ENCODE measurements at regions not wholly inside any gene's neighbourhood (a gene's known extent, or its start where the extent isn't known, plus 50 kb on each side); places are given as distances from the start of the nearest gene placed in this dataset.
"Not testable (repeated sequence)": the region's sequence is repeated elsewhere in the genome, so short reads cannot be mapped to it uniquely, and the experiment has no call there.

DNA sequence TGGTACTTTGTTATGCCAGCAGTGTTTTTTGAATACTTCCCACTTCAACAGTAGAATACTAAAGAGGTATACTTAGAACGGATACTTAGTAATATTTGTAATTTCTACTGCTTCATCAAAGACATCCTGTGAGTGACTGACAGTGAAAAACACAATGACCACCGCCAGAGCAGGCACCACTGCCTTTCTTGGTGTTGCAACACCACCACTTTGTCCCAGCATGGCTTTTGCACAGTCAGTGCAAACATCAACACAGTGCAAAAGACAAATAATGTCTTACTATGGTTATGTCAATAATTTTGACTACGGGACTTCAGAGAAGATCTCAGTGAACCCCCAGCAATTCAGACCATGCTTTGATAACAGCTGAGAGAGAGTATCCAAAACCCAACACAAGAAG is 220.5 kb downstream of the RBM26 start:
- ChIA-PET CTCF (no interaction called here), POLR2A (no interaction called here)
- TF ChIP-seq GABPB1 (CRISPR knock-in tag; IDR thresholded peaks at IDR 0.05) (peak; percentile 60; the same call in 1 of the 2 replicates), SMAD3 (CRISPR knock-in tag; IDR thresholded peaks at IDR 0.05; ENCODE audit: borderline replicate concordance) (no peak)
- H3K27me3 Mint-ChIP-seq (ENCODE audit: low read depth), result no peaks in the 10 kb centered on the region
- no peaks in the 10 kb centered on the region for H3K9me3 Mint-ChIP-seq
- peaks cover 20% of the 10 kb centered on the region for H3K4me1 Mint-ChIP-seq
- DNase-seq (ENCODE audit: low spot score) (no peak), ATAC-seq (no peak)
- H3K4me3 Mint-ChIP-seq, result no peak overlapping the region
- H3K27ac Mint-ChIP-seq, result no peak overlapping the region
- no peaks in the 10 kb centered on the region for H3K36me3 Mint-ChIP-seq

DNA sequence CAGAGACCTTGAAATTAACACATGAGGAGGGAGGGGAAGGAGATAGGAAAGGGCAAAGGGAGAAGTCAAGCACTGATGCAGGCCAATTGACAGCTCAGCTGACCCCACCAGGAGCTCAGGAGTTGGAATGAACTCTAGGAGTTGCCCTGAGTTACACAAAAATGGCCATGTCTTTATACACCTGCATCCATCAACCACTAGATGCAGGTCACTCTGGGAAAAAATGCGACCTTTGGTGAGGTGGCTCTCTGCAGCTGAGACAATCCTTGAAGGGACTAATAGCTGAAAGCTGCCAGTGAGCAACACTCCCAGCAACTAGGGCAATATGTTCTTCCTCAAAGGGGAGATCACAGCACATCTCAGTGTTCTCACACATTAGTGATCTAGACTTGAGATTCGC is 222.8 kb downstream of the RBM26 start:
- TF ChIP-seq ZSCAN18 (CRISPR knock-in tag; IDR thresholded peaks at IDR 0.05) (no peak), ZNF396 (CRISPR knock-in tag; IDR thresholded peaks at IDR 0.05; ENCODE audit: borderline replicate concordance) (no peak), MYBL2 (CRISPR knock-in tag; IDR thresholded peaks at IDR 0.05) (no peak), STAT6 (CRISPR knock-in tag; conservative IDR thresholded peaks at IDR 0.05; ENCODE audit: low read depth) (no peak), TCF7 (CRISPR knock-in tag; IDR thresholded peaks at IDR 0.05; ENCODE audit: low read depth) (no peak), PREB (CRISPR knock-in tag; IDR thresholded peaks at IDR 0.05; ENCODE audit: borderline replicate concordance) (no peak), SOX15 (CRISPR knock-in tag; IDR thresholded peaks at IDR 0.05) (no peak), ZNF219 (CRISPR knock-in tag; IDR thresholded peaks at IDR 0.05; ENCODE audit: borderline replicate concordance) (no peak), HMGXB4 (CRISPR knock-in tag; IDR thresholded peaks at IDR 0.05) (no peak)
- TF ChIP-seq, protein P1, sequence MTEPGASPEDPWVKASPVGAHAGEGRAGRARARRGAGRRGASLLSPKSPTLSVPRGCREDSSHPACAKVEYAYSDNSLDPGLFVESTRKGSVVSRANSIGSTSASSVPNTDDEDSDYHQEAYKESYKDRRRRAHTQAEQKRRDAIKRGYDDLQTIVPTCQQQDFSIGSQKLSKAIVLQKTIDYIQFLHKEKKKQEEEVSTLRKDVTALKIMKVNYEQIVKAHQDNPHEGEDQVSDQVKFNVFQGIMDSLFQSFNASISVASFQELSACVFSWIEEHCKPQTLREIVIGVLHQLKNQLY (CRISPR knock-in tag; IDR thresholded peaks at IDR 0.05), result no peak
- TF ChIP-seq, protein P2, sequence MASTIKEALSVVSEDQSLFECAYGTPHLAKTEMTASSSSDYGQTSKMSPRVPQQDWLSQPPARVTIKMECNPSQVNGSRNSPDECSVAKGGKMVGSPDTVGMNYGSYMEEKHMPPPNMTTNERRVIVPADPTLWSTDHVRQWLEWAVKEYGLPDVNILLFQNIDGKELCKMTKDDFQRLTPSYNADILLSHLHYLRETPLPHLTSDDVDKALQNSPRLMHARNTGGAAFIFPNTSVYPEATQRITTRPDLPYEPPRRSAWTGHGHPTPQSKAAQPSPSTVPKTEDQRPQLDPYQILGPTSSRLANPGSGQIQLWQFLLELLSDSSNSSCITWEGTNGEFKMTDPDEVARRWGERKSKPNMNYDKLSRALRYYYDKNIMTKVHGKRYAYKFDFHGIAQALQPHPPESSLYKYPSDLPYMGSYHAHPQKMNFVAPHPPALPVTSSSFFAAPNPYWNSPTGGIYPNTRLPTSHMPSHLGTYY (CRISPR knock-in tag; IDR thresholded peaks at IDR 0.05), result no peak
- Mint-ChIP-seq H3K9me3 (peaks cover 9% of the 10 kb centered on the region), H3K4me1 (peaks cover 20% of the 10 kb centered on the region), H3K36me3 (no peaks in the 10 kb centered on the region), H3K27ac (no peak overlapping the region), H3K4me3 (no peak overlapping the region), H3K27me3 (ENCODE audit: low read depth) (no peaks in the 10 kb centered on the region)
- no peak for DNase-seq (ENCODE audit: low spot score)
- ATAC-seq, result no peak
- ChIA-PET CTCF (no interaction called here), POLR2A (no interaction called here)

DNA sequence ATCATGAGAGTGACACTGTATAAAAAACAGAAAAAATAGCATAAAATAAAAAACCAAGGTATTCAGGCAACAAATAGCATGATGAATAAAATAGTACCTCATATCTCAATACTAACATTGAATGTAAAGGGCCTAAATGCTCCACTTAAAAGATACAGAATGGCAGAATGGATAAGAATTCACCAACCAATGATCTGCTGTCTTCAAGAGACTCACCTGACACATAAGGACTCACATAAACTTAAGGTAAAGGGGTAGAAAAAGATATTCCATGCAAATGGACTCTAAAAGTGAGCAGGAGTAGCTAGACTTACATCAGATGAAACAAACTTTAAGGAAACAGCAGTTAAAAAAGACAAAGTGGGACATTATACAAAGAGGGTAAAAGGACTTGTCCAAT is 232.4 kb downstream of the RBM26 start:
- CTCF ChIA-PET; H3K27ac Mint-ChIP-seq; H3K4me3 Mint-ChIP-seq; H3K36me3 Mint-ChIP-seq; ATAC-seq; H3K4me1 Mint-ChIP-seq; DNase-seq (ENCODE audit: low spot score); H3K27me3 Mint-ChIP-seq (ENCODE audit: low read depth); POLR2A ChIA-PET: not testable (repeated sequence)
- H3K9me3 Mint-ChIP-seq, result peaks cover 42% of the 10 kb centered on the region

DNA sequence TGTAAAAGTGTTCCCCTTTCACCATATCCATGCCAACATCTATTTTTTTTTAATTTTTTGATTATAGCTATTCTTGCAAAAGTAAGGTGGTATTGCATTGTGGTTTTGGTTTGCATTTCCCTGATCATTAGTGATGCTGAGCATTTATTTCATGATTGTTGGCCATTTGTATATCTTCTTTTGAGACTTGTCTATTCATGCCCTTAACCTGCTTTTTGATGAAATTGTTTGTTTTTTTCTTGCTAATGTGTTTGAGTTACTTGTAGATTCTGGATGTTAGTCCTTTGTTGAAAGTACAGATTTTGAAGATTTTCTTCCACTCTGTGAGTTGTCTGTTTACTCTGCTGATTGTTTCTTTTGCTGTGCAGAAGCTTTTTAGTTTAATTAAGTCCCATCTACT is 233.1 kb downstream of the RBM26 start:
- H3K27me3 Mint-ChIP-seq (ENCODE audit: low read depth); H3K36me3 Mint-ChIP-seq; ATAC-seq; POLR2A ChIA-PET; H3K4me3 Mint-ChIP-seq; DNase-seq (ENCODE audit: low spot score); H3K4me1 Mint-ChIP-seq; H3K27ac Mint-ChIP-seq; CTCF ChIA-PET: not testable (repeated sequence)
- peaks cover 43% of the 10 kb centered on the region for H3K9me3 Mint-ChIP-seq
